ENCODE measurements at regions not wholly inside any gene's neighbourhood (a gene's known extent, or its start where the extent isn't known, plus 50 kb on each side); places are given as distances from the start of the nearest gene placed in this dataset.
A peak's percentile ranks its signal among the peaks of the same experiment; 100 is the strongest.
"Not testable (repeated sequence)": the region's sequence is repeated elsewhere in the genome, so short reads cannot be mapped to it uniquely, and the experiment has no call there.

- no peak for TF ChIP-seq JUND (IDR thresholded peaks at IDR 0.05; ENCODE audit: low read depth)
- no peak for DNase-seq (ENCODE audit: low read depth in 1 of 2, low spot score in 1 of 2)
- in situ Hi-C loops (cut with HindIII; ENCODE audit: low pct_unique_long_range_greater_than_20kb, low sequenced_read_pairs): no loop called here
Observed at GRCh38 chr5:112514111-112514510, 95.0 kb upstream of the EPB41L4A start.

- in situ Hi-C loops (cut with HindIII; ENCODE audit: low pct_unique_long_range_greater_than_20kb, low sequenced_read_pairs); DNase-seq (ENCODE audit: low read depth in 1 of 2, low spot score in 1 of 2): not testable (repeated sequence)
Observed at GRCh38 chr5:112520474-112520873, 101.4 kb upstream of the EPB41L4A start.

- DNase-seq (ENCODE audit: low read depth in 1 of 2, low spot score in 1 of 2); in situ Hi-C loops (cut with HindIII; ENCODE audit: low pct_unique_long_range_greater_than_20kb, low sequenced_read_pairs): not testable (repeated sequence)
Observed at GRCh38 chr5:112522891-112523673, 104.0 kb upstream of the EPB41L4A start.

GRCh38 chr5:112523674-112524263 is 104.7 kb upstream of the EPB41L4A start:
- in situ Hi-C loops (cut with HindIII; ENCODE audit: low pct_unique_long_range_greater_than_20kb, low sequenced_read_pairs): not testable (repeated sequence)

GRCh38 chr5:112525217-112525616 is 106.1 kb upstream of the EPB41L4A start:
- in situ Hi-C loops (cut with HindIII; ENCODE audit: low pct_unique_long_range_greater_than_20kb, low sequenced_read_pairs): no loop called here
- no peak for TF ChIP-seq JUND (IDR thresholded peaks at IDR 0.05; ENCODE audit: low read depth)
- no peak for DNase-seq (ENCODE audit: low read depth in 1 of 2, low spot score in 1 of 2)

More at GRCh38 chr5:112523674-112524263, 104.7 kb upstream of the EPB41L4A start:
- not testable (repeated sequence) for DNase-seq (ENCODE audit: low read depth in 1 of 2, low spot score in 1 of 2)

- DNase-seq (ENCODE audit: low read depth in 1 of 2, low spot score in 1 of 2): no peak
- TF ChIP-seq JUND (IDR thresholded peaks at IDR 0.05; ENCODE audit: low read depth): no peak
- in situ Hi-C loops (cut with HindIII; ENCODE audit: low pct_unique_long_range_greater_than_20kb, low sequenced_read_pairs): no loop called here
Observed at GRCh38 chr5:112528928-112529327, 109.9 kb upstream of the EPB41L4A start.

DNA sequence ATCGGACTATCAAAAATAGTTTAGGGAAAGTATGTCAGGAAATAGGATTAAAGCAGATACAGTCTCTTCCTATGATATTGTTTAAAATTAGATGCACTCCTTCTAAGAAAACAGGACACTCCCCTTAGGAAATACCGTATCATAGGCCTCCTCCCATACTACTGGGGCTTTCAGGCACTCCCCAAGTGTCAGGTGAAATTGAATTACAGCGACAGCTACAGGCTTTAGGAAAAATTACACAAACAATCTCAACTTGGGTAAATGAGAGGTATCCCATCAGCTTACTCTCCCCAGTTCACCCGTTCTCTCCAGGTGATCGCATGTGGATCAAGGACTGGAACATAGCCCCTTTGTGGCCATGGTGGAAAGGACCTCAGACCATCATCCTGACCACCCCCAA is 110.4 kb upstream of the EPB41L4A start:
- DNase-seq (ENCODE audit: low read depth in 1 of 2, low spot score in 1 of 2): peak; percentile 32 to 64
- no peak for TF ChIP-seq JUND (IDR thresholded peaks at IDR 0.05; ENCODE audit: low read depth)
- in situ Hi-C loops (cut with HindIII; ENCODE audit: low pct_unique_long_range_greater_than_20kb, low sequenced_read_pairs): no loop called here

GRCh38 chr5:112532654-112533360 is 113.7 kb upstream of the EPB41L4A start:
- in situ Hi-C loops (cut with HindIII; ENCODE audit: low pct_unique_long_range_greater_than_20kb, low sequenced_read_pairs): no loop called here
- DNase-seq (ENCODE audit: low read depth in 1 of 2, low spot score in 1 of 2): no peak
- TF ChIP-seq JUND (IDR thresholded peaks at IDR 0.05; ENCODE audit: low read depth): no peak

DNA sequence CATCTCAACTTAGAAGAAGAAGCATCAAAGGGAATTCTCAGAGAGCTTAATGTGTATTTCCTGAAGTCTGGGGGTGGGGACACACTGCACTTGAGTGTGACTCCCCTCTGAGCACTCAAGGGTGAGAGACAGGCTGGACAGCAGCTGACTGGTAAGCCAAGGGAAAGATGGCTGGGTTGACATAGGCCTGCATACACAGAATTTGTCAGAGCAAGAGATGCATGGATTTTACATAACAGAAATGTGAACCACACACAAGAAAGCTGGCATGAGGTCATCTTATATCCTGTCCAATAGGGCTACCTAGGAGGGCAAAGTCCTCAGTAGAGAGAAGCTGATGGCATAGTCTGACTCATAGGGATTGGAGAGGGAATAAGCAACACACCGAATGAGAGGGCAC is 114.3 kb upstream of the EPB41L4A start:
- no peak for DNase-seq (ENCODE audit: low read depth in 1 of 2, low spot score in 1 of 2)
- in situ Hi-C loops (cut with HindIII; ENCODE audit: low pct_unique_long_range_greater_than_20kb, low sequenced_read_pairs): no loop called here
- TF ChIP-seq JUND (IDR thresholded peaks at IDR 0.05; ENCODE audit: low read depth): no peak

GRCh38 chr5:112534067-112534583 is 115.0 kb upstream of the EPB41L4A start:
- in situ Hi-C loops (cut with HindIII; ENCODE audit: low pct_unique_long_range_greater_than_20kb, low sequenced_read_pairs): no loop called here
- no peak for TF ChIP-seq JUND (IDR thresholded peaks at IDR 0.05; ENCODE audit: low read depth)
- DNase-seq (ENCODE audit: low read depth in 1 of 2, low spot score in 1 of 2): no peak

DNA sequence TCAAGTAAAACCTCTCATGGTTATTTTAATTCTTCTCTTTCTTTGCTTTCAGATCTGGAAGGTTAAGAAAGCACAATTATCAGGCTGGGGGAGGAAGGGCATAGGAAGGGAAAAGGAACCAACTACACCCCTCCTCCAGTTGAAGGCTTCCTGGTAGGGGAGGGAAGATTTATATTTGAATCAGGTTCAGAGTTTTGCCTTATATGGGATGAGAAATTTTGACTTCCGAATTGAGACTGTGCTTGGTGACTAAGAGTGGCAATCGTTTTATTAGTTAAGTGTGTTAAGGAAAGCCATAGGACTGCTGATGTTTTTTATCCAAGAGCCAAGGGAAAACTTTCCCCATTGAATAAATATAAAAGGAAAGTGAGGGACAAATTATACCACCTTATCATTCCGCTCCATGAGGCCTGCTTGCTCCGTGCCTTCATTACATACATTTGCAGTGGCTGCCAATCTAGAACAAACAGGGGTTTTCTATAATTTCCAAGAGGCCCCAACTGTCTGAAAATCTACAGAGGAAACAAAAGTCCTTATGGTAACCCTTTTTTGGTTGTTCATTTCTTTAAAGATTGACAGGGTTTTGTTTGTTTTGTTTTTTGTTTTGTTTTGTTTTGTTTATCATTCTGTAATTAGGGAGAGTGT is 115.7 kb upstream of the EPB41L4A start:
- in situ Hi-C loops (cut with HindIII; ENCODE audit: low pct_unique_long_range_greater_than_20kb, low sequenced_read_pairs): no loop called here
- no peak for DNase-seq (ENCODE audit: low read depth in 1 of 2, low spot score in 1 of 2)

GRCh38 chr5:112535356-112535755 is 116.3 kb upstream of the EPB41L4A start:
- no peak for DNase-seq (ENCODE audit: low read depth in 1 of 2, low spot score in 1 of 2)
- no peak for TF ChIP-seq JUND (IDR thresholded peaks at IDR 0.05; ENCODE audit: low read depth)
- in situ Hi-C loops (cut with HindIII; ENCODE audit: low pct_unique_long_range_greater_than_20kb, low sequenced_read_pairs): no loop called here

More for the DNA sequence above, 115.7 kb upstream of the EPB41L4A start:
- no peak for TF ChIP-seq JUND (IDR thresholded peaks at IDR 0.05; ENCODE audit: low read depth)

- in situ Hi-C loops (cut with HindIII; ENCODE audit: low pct_unique_long_range_greater_than_20kb, low sequenced_read_pairs); DNase-seq (ENCODE audit: low read depth in 1 of 2, low spot score in 1 of 2): not testable (repeated sequence)
Observed at GRCh38 chr5:112544558-112544957, 125.5 kb upstream of the EPB41L4A start.
